Suppressor macrophage treated with lipopolysaccharide for 4 hours (primary cell): ENCODE measurements at regions not wholly inside any gene's neighbourhood (a gene's known extent, or its start where the extent isn't known, plus 50 kb on each side); places are given as distances from the start of the nearest gene placed in this dataset.
A peak's percentile ranks its signal among the peaks of the same experiment; 100 is the strongest.
"Not testable (repeated sequence)": the region's sequence is repeated elsewhere in the genome, so short reads cannot be mapped to it uniquely, and the experiment has no call there.

Experiments used
- DNase-seq: peaks from one replicate; pipeline ENCODE4 v3.0.0-alpha.2; 2020

GRCh38 chr20:57995381-57995977 lies 233.0 kb downstream of the ANKRD60 start:
- DNase-seq = no peak

- no peak for DNase-seq
Observed at GRCh38 chr20:57993716-57994431, 234.6 kb downstream of the ANKRD60 start.

- peak; percentile 29 for DNase-seq
Observed at GRCh38 chr20:57991211-57991881, 237.1 kb downstream of the ANKRD60 start.

- no peak for DNase-seq
Observed at GRCh38 chr20:57990396-57990987, 238.0 kb downstream of the ANKRD60 start.

GRCh38 chr20:57988828-57989227 lies 239.6 kb downstream of the ANKRD60 start:
- DNase-seq = no peak

GRCh38 chr20:57988422-57988821 lies 240.0 kb downstream of the ANKRD60 start:
- DNase-seq = no peak

- DNase-seq = no peak
Observed at GRCh38 chr20:57987659-57988058, 240.8 kb downstream of the ANKRD60 start.

- no peak for DNase-seq
Observed at GRCh38 chr20:57986666-57987065, 241.8 kb downstream of the ANKRD60 start.

- no peak for DNase-seq
Observed at GRCh38 chr20:57985278-57985677, 243.2 kb downstream of the ANKRD60 start.

GRCh38 chr20:57983082-57983481 lies 245.4 kb downstream of the ANKRD60 start:
- no peak for DNase-seq

- no peak for DNase-seq
Observed at GRCh38 chr20:57980506-57980905, 247.9 kb downstream of the ANKRD60 start.

GRCh38 chr20:57977569-57977968 lies 250.9 kb downstream of the ANKRD60 start:
- no peak for DNase-seq

GRCh38 chr20:57977141-57977540 lies 251.3 kb downstream of the ANKRD60 start:
- DNase-seq = no peak

- DNase-seq = no peak
Observed at GRCh38 chr20:57974863-57975262, 253.6 kb downstream of the ANKRD60 start.

- no peak for DNase-seq
Observed at GRCh38 chr20:57973886-57974285, 254.6 kb downstream of the ANKRD60 start.

GRCh38 chr20:57971583-57971982 lies 256.9 kb downstream of the ANKRD60 start:
- not testable (repeated sequence) for DNase-seq

- no peak for DNase-seq
Observed at GRCh38 chr20:57970856-57971255, 257.6 kb downstream of the ANKRD60 start.

- no peak for DNase-seq
Observed at GRCh38 chr20:57970116-57970515, 258.3 kb downstream of the ANKRD60 start.

- no peak for DNase-seq
Observed at GRCh38 chr20:57968120-57968519, 258.3 kb upstream of the PMEPA1 start.

GRCh38 chr20:57967364-57967763 lies 257.5 kb upstream of the PMEPA1 start:
- no peak for DNase-seq

- no peak for DNase-seq
Observed at GRCh38 chr20:57966620-57967019, 256.8 kb upstream of the PMEPA1 start.

GRCh38 chr20:57965441-57965840 lies 255.6 kb upstream of the PMEPA1 start:
- DNase-seq = no peak

GRCh38 chr20:57964011-57964862 lies 254.4 kb upstream of the PMEPA1 start:
- DNase-seq = no peak
